T-cell (primary cell): ENCODE measurements at regions not wholly inside any gene's neighbourhood (a gene's known extent, or its start where the extent isn't known, plus 50 kb on each side); places are given as distances from the start of the nearest gene placed in this dataset.

Source experiments
- ATAC-seq, 4 experiments: fragments of 200-7000 bp in 3 of 4; fragments of 150-1000 bp in 1 of 4; cut with Tn5 transposase; replicated peaks in 1 of 4; 1 replicate in 3 of 4; 2 replicates in 1 of 4; pipeline ENCODE4 v1.10.0; 2021; ENCODE audit warnings: moderate library complexity in 3 of 4, mild to moderate bottlenecking in 2 of 4, moderate number of reproducible peaks in 1 of 4
- CTCF ChIA-PET, 2 donors: fragments of 300-600 bp; sonication (Branson Sonifier 250); formaldehyde crosslinking; loops; one replicate each; lab custom pipeline; 2022; ENCODE audit warnings: antibody characterized with exemption in 2 of 2; lab: Charles Lee
- POLR2A ChIA-PET, 2 donors: fragments of 300-600 bp; sonication (Branson Sonifier 250); formaldehyde crosslinking; loops; one replicate each; lab custom pipeline; 2022; ENCODE audit warnings: antibody characterized with exemption in 2 of 2; lab: Charles Lee
- DNase-seq, 35 experiments: peaks; one replicate each; pipeline versions ENCODE4 v3.0.0 to v3.0.0-alpha.2; 2013 to 2023
- H3K27ac ChIP-seq: one replicate; pipeline ENCODE4 v1.5.1; 2013; ENCODE audit warnings: low read length
- H3K27me3 ChIP-seq, 2 experiments: replicated peaks in 1 of 2; 1 replicate in 1 of 2; 2 replicates in 1 of 2; pipeline versions ENCODE4 v1.6.1 to v1.7.0; 2013; ENCODE audit warnings: low read length in 1 of 2, mixed read lengths in 1 of 2; ENCODE audit not compliant: control insufficient read depth in 2 of 2, insufficient read depth in 2 of 2; ENCODE audit errors: extremely low read depth in 1 of 2
- H3K36me3 ChIP-seq, 2 donors: 1 replicate in 1 of 2; 2 replicates in 1 of 2; pipeline versions ENCODE4 v1.6.1 to v1.7.0; 2013; ENCODE audit warnings: low read length in 1 of 2; ENCODE audit not compliant: control insufficient read depth in 2 of 2, insufficient read depth in 1 of 2; ENCODE audit errors: extremely low read depth in 1 of 2
- H3K4me1 ChIP-seq, 2 experiments: 1 replicate in 1 of 2; 2 replicates in 1 of 2; pipeline versions ENCODE4 v1.6.1 to v1.7.0; 2013; ENCODE audit warnings: low read length in 2 of 2, mixed read lengths in 1 of 2; ENCODE audit not compliant: insufficient read depth in 2 of 2, control insufficient read depth in 1 of 2; ENCODE audit errors: extremely low read depth in 1 of 2
- H3K4me3 ChIP-seq, 2 donors: 1 replicate in 1 of 2; 2 replicates in 1 of 2; pipeline versions ENCODE4 v1.5.1 to v1.7.0; 2013; ENCODE audit warnings: mild to moderate bottlenecking in 2 of 2, low read length in 1 of 2, moderate library complexity in 1 of 2; ENCODE audit not compliant: control insufficient read depth in 1 of 2; ENCODE audit errors: extremely low read depth in 1 of 2
- H3K9me3 ChIP-seq: 2 replicates; pipeline ENCODE4 v1.7.0; 2013
- H3K27ac Mint-ChIP-seq, 2 donors: one replicate each; pipeline ENCODE4 v1.8.0; 2020 to 2021; ENCODE audit warnings: mild to moderate bottlenecking in 2 of 2, mixed read lengths in 2 of 2
- H3K27me3 Mint-ChIP-seq, 2 donors: one replicate each; pipeline ENCODE4 v1.8.0; 2021 to 2022; ENCODE audit warnings: mixed read lengths in 2 of 2
- H3K36me3 Mint-ChIP-seq: one replicate; pipeline ENCODE4 v1.8.0; 2021; ENCODE audit warnings: mixed read lengths
- H3K4me1 Mint-ChIP-seq, 3 donors: one replicate each; pipeline ENCODE4 v1.8.0; 2020 to 2022; ENCODE audit warnings: mixed read lengths in 3 of 3, mild to moderate bottlenecking in 1 of 3
- H3K4me3 Mint-ChIP-seq, 3 donors: one replicate each; pipeline ENCODE4 v1.8.0; 2020 to 2022; ENCODE audit warnings: mild to moderate bottlenecking in 3 of 3, mixed read lengths in 3 of 3, moderate library complexity in 3 of 3
- H3K9me3 Mint-ChIP-seq, 3 donors: one replicate each; pipeline ENCODE4 v1.8.0; 2020 to 2022; ENCODE audit warnings: mixed read lengths in 3 of 3
- WGBS: methylation state at CpG from one replicate; pipeline ENCODE4 v1.1.5; 2013; ENCODE audit warnings: missing lambda C conversion rate; ENCODE audit not compliant: insufficient coverage; 5-methylcytosine and 5-hydroxymethylcytosine counted together

DNA sequence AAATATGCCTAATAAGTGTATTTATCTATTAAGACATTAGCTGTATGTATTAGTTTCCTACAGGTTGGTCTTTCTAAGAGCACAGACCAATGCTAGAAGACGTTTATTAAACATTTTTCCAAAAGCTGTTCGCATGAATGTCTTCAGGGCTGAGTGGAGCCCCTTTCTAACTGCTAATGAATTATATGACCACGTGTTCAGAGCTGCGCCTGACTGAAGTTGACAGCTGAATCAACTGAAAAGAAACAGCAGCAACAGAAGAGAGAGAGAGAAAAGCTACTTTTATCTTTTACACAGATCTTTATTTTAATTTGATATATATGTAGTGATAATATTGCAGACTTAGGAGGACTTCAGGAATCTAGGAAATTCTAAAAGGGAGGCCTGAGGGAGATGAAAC is 75.2 kb upstream of the ARID1B start:
- H3K27me3 Mint-ChIP-seq: peaks cover 12 to 14% of the 10 kb centered on the region in 2 donors
- ATAC-seq (no peak), DNase-seq (no peak)
- POLR2A ChIA-PET: no interaction called here
- H3K4me3 ChIP-seq: no peak overlapping the region
- H3K4me1 Mint-ChIP-seq: peaks cover 0 to 7% (median 0%) of the 10 kb centered on the region in 3 donors
- H3K9me3 Mint-ChIP-seq: no peaks in the 10 kb centered on the region
- H3K36me3 ChIP-seq: no peaks in the 10 kb centered on the region
- H3K9me3 ChIP-seq: no peaks in the 10 kb centered on the region
- WGBS: 43% methylated on average over 1 of the region's 4 CpGs
- no peak overlapping the region for H3K4me3 Mint-ChIP-seq
- CTCF ChIA-PET: no interaction called here
- H3K4me1 ChIP-seq: no peaks in the 10 kb centered on the region
- peaks cover 0 to 5% of the 10 kb centered on the region in 2 experiments for H3K27me3 ChIP-seq
- H3K36me3 Mint-ChIP-seq: no peaks in the 10 kb centered on the region
- no peak overlapping the region for H3K27ac Mint-ChIP-seq
- H3K27ac ChIP-seq: no peak overlapping the region

DNA sequence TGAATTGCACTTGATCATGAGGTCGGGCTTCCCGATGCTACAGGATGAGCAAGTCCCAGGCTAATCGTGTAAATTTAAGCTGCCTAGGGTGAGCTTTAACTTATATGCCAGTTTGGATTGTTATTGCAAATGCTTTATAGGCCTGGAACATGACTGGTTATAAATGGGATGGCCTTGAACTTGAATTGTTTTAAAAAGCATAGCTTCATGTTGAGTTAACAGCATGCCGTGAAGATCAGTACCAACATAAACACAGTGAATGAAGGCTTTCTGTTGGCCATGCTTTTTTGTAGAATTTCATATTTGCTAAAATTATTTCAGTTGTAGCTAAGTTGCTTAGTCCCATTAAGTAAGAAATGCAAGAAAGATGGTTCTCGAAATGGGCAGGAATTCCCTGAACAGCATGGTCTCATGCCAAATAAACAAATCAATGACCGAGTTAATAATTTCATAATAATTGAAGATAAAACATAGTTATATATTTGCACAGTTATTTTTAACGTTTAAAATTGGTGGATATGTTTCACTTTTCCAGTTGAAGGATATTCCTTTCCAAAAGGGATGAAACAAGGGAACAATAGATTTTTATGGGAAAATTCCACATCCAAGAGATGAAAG is 76.6 kb upstream of the ARID1B start:
- Mint-ChIP-seq H3K4me3 (no peak overlapping the region), H3K27me3 (peaks cover 11 to 12% of the 10 kb centered on the region in 2 donors), H3K27ac (no peak overlapping the region), H3K4me1 (peaks cover 0 to 7% (median 0%) of the 10 kb centered on the region in 3 donors), H3K36me3 (no peaks in the 10 kb centered on the region), H3K9me3 (no peaks in the 10 kb centered on the region)
- no peak overlapping the region for H3K4me3 ChIP-seq
- H3K27me3 ChIP-seq: peaks cover 0 to 9% of the 10 kb centered on the region in 2 experiments
- no peaks in the 10 kb centered on the region for H3K36me3 ChIP-seq
- POLR2A ChIA-PET: no interaction called here
- H3K9me3 ChIP-seq: no peaks in the 10 kb centered on the region
- CTCF ChIA-PET: interaction anchor here (0.6 to 0.7 kb wide), 2 partner anchors 16 to 71 kb away, joined by 3 read pairs; no protein-coding TSS in a partner anchor
- no peak for ATAC-seq
- H3K27ac ChIP-seq: no peak overlapping the region
- WGBS: 100% methylated on average over 1 of the region's 7 CpGs
- DNase-seq: no peak
- no peaks in the 10 kb centered on the region for H3K4me1 ChIP-seq

DNA sequence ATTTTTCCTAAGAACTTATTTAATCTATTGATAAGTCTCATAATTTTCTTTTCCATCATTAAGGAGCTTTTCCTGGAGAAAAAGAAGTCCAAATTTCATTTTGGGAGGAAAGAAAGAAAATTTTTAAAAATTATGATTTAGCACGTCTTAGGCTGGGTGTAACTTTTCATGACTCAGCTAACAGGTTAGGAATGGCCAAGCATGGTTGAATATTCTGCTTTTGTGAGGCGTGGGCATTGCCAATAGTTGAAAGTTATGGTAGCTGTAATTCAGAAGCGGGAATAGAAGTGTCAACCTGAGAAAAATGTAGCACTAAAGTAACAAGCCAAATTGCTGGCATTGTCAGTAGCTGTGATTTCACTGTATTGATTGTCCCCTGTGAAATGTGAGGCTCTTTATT is 77.2 kb upstream of the ARID1B start:
- ATAC-seq (no peak), DNase-seq (no peak)
- 89% methylated on average over 3 of the region's 3 CpGs for WGBS
- H3K9me3 ChIP-seq: no peaks in the 10 kb centered on the region
- peaks cover 0 to 7% (median 0%) of the 10 kb centered on the region in 3 donors for H3K4me1 Mint-ChIP-seq
- H3K27me3 Mint-ChIP-seq: peaks cover 10% of the 10 kb centered on the region in 2 donors
- no peak overlapping the region for H3K27ac ChIP-seq
- CTCF ChIA-PET: interaction anchor here in 1 of 2 donors (0.6 kb wide), 1 partner anchor 15 kb away, joined by 3 read pairs; no protein-coding TSS in a partner anchor
- no peak overlapping the region for H3K4me3 ChIP-seq
- H3K36me3 Mint-ChIP-seq: no peaks in the 10 kb centered on the region
- no peaks in the 10 kb centered on the region for H3K4me1 ChIP-seq
- H3K27me3 ChIP-seq: peaks cover 0 to 11% of the 10 kb centered on the region in 2 experiments
- no peaks in the 10 kb centered on the region for H3K9me3 Mint-ChIP-seq
- no peaks in the 10 kb centered on the region for H3K36me3 ChIP-seq
- POLR2A ChIA-PET: interaction anchor here in 1 of 2 donors (0.6 kb wide), 1 partner anchor 61 kb away, joined by 13 read pairs; no protein-coding TSS in a partner anchor
- no peak overlapping the region for H3K4me3 Mint-ChIP-seq
- H3K27ac Mint-ChIP-seq: no peak overlapping the region

DNA sequence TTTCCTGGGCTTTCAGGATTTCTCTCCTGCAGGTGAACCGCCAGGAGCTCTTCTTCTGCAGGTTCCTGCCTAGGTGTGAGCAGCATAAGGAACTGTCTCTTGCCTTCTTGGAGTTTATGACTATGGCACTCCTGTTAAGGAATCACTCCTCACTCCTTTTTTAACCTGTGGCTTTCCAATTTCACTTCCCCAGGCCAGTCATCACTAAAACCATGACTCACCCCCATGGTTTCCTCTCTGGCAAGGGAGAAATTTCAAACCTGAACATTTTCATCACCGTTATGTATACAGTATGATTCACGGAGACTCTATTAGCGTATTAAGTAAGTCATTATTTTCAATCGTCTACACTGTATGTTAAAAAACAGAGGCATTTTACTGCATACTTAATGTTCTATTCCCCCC is 78.2 kb upstream of the ARID1B start:
- ChIA-PET POLR2A (no interaction called here), CTCF (no interaction called here)
- ATAC-seq (no peak), DNase-seq (no peak)
- no CpG with 5 or more reads among the region's 5 CpGs for WGBS
- H3K27me3 Mint-ChIP-seq: peaks cover 10 to 12% of the 10 kb centered on the region in 2 donors
- Histone ChIP-seq H3K9me3 (no peaks in the 10 kb centered on the region), H3K4me1 (no peaks in the 10 kb centered on the region), H3K27me3 (peaks cover 0 to 11% of the 10 kb centered on the region in 2 experiments), H3K36me3 (no peaks in the 10 kb centered on the region), H3K4me3 (no peak overlapping the region), H3K27ac (no peak overlapping the region)
- H3K27ac Mint-ChIP-seq: no peak overlapping the region
- H3K9me3 Mint-ChIP-seq: no peaks in the 10 kb centered on the region
- H3K4me3 Mint-ChIP-seq: no peak overlapping the region
- H3K4me1 Mint-ChIP-seq: peaks cover 0 to 7% (median 0%) of the 10 kb centered on the region in 3 donors
- H3K36me3 Mint-ChIP-seq: no peaks in the 10 kb centered on the region

DNA sequence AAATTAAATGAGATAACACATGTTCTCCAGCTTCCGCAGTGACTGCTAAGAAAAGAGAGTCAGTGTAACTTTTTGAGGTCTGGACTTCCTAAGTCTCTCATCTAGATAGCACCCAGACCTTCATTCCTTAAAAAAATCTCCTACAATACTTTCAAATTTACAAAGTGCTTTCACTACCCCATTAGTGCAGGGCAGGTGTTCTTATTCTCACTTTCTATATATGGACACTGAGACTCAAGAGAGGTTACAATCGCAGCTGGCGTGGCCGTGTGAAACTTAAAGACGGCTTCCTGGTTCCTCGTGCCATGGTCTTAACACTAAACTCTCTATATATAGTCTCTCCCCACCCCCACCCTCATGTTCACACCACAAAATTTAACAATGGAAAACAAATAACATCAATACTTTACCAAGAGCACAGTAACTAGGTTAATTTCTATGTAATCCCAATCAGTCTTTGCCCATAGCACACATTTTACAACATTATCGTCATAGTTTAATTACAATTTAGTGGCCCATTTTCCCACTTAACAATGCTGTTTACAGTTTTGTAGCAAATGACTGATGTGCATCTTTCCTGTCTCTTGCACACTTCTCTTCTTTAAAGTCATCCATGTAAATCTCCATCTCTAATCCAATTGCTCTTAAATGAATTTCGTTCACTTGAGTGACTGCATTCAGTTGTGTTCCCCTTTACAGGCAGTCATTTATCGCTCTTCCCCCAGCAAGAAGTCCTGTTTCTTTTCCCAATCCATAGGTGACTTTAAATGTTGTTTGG is 78.8 kb upstream of the ARID1B start:
- DNase-seq: no peak
- H3K4me1 ChIP-seq: no peaks in the 10 kb centered on the region
- H3K9me3 ChIP-seq: no peaks in the 10 kb centered on the region
- peaks cover 0 to 11% of the 10 kb centered on the region in 2 experiments for H3K27me3 ChIP-seq
- no peaks in the 10 kb centered on the region for H3K36me3 ChIP-seq
- ChIA-PET CTCF (no interaction called here), POLR2A (no interaction called here)
- ATAC-seq: no peak
- H3K36me3 Mint-ChIP-seq: no peaks in the 10 kb centered on the region
- no peak overlapping the region for H3K4me3 ChIP-seq
- no peak overlapping the region for H3K27ac Mint-ChIP-seq
- no peak overlapping the region for H3K27ac ChIP-seq
- WGBS: 52% methylated on average over 7 of the region's 9 CpGs
- H3K27me3 Mint-ChIP-seq: peaks cover 10 to 12% of the 10 kb centered on the region in 2 donors
- no peak overlapping the region for H3K4me3 Mint-ChIP-seq
- no peaks in the 10 kb centered on the region for H3K9me3 Mint-ChIP-seq
- peaks cover 0 to 7% (median 0%) of the 10 kb centered on the region in 3 donors for H3K4me1 Mint-ChIP-seq

DNA sequence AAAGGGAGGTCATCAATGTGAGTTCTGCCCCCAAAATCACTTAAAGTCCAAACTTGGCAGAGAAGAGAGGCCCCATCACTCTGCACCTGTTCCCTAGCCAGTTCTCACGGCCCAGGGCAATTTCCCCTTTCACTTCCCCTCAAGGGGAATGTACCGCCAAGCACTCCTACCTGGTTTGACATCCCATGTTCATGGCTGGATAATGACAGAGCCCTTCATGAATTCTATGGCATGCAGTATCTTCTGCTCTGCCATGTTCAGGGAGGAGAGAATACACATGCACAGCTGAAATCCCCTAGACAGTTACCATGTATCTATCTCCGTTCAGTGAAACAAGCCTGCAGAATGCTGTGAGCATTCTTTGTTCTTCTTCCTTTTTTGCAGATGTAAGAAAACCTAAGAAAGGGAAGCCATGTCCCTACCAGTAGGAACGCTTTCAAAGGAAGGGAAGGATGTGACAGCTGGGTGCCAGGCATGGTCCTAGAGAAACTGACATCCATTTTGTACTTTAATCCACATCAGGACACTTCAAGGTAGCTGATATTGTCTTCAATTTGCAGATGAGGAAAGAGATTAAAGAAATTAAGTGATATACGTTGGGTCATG is 79.8 kb upstream of the ARID1B start:
- Mint-ChIP-seq H3K4me1 (peaks cover 0 to 7% (median 0%) of the 10 kb centered on the region in 3 donors), H3K27ac (no peak overlapping the region), H3K9me3 (no peaks in the 10 kb centered on the region), H3K4me3 (no peak overlapping the region), H3K27me3 (peaks cover 10 to 12% of the 10 kb centered on the region in 2 donors), H3K36me3 (no peaks in the 10 kb centered on the region)
- no peak for DNase-seq
- no peaks in the 10 kb centered on the region for H3K9me3 ChIP-seq
- 80% methylated on average over 2 of the region's 5 CpGs for WGBS
- H3K27me3 ChIP-seq: peaks cover 0 to 11% of the 10 kb centered on the region in 2 experiments
- no peaks in the 10 kb centered on the region for H3K4me1 ChIP-seq
- H3K36me3 ChIP-seq: no peaks in the 10 kb centered on the region
- CTCF ChIA-PET: no interaction called here
- no peak overlapping the region for H3K27ac ChIP-seq
- POLR2A ChIA-PET: no interaction called here
- no peak for ATAC-seq
- H3K4me3 ChIP-seq: no peak overlapping the region
